ENCODE measurements at regions not wholly inside any gene's neighbourhood (a gene's known extent, or its start where the extent isn't known, plus 50 kb on each side); places are given as distances from the start of the nearest gene placed in this dataset.

DNA sequence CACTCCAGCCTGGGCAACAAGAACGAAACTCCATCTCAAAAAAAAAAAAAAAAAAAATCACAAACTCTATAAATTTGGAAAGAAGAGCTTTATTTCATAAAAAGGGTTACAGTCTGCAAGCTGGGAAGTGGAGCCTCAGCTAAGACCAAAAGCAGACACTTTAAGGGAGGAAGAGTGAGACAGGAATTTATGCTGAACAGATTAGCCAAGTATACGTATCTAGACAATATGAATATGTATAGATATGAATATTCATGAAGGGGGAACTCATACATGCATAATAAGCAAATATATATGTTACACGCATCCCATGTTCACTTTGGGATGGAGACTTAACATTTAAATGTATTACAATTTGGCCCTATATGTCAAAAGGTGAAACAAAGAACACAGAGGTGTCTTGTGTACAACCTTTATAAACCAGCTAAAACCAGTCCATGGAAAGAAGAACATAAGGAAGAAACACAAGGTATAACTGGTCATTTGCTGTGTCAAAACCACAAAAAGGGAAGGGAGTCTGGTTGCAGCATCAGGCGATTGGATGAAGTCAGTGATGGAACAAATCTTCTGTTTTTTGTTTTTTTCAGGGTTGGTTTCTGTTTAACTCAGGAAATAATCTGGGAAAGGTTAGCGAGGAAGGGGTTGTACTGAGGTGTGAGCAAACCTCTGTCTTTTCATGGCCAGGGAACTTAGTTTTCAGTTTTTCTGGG lies 130.0 kb upstream of the MAOA start:
- DNase-seq = no peak

DNA sequence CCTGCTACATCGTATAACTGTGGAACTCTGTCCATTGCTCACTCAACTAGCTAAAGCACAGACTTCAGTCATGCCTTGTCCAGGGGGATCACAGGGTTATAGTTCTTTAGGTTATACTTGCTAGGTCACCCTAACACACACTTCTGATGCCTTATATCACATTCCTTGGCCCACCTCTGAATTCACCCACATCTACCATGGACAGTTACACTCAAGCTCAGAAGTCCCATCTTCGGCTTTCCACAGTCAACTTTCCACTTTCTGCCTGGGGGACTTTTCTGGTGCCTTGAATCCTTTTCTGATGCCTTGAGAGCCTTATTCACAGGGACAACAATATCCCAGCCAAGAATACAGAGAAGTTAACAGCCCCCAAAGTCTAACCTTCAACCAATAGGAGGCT lies 129.2 kb upstream of the MAOA start:
- no peak for DNase-seq

- DNase-seq = no peak
These were observed 128.3 kb upstream of the MAOA start for GRCh38 chrX:43527801-43528200.

DNA sequence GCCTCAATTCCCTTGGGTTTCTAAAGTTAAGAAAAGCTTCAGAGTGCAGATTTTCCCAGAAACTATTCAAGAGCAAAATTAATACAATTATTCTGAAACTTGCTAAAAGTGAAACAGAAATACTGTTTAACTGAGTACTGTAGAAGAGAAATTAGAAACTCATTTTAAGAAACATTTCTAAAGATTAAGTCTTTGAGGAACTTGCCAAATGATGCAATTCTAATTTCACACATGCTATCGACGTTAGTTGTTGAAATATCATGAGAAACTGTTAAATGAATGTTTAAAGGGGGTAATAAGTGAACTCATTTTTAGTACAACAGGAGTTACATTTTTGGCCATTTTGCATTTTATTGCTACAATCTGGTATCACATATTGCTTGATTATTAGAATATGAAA lies 125.3 kb upstream of the MAOA start:
- DNase-seq = no peak

DNA sequence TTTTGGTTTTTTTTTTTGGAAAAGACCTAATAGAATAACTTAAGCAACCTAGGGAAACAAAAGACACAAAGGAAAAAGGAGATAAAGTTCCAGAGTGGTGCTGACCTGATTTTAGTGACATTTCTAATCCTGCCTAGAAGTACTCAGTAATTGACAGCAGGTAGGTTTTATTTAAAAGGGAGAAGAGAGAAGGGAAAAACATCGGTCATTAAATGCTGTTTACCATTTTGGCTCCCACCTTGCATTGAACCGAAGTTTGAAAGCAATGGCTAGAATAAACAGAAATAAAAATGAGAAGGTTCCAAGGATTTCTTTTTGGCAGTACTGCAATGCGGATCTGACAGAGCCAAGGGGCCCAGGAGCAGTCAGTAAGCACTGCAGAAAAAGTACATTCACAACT lies 115.8 kb upstream of the MAOA start:
- DNase-seq = no peak

DNA sequence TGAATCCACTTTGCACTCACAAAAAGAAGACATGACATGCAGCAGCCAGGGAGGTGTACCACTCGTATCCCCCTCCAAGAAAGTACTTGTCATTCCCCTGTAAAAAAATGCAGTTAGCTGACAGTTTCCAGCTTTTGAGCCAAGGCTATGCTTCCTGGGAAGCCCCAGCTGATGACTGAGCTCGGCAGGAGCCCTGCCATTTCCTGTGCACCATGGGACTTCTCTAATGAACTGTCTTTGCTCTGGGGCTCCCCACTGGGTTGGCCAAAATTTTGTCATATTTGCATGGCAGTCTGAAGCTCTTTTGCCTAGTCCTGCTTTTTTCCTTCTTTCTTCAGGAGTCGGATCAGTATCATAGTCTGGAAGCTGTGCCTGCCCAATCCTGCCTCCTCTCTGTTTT lies 104.5 kb upstream of the MAOA start:
- DNase-seq = no peak

- DNase-seq = no peak
These were observed 103.9 kb upstream of the MAOA start for GRCh38 chrX:43552156-43552555.

- no peak for DNase-seq
These were observed 103.4 kb upstream of the MAOA start for GRCh38 chrX:43552703-43553102.

DNA sequence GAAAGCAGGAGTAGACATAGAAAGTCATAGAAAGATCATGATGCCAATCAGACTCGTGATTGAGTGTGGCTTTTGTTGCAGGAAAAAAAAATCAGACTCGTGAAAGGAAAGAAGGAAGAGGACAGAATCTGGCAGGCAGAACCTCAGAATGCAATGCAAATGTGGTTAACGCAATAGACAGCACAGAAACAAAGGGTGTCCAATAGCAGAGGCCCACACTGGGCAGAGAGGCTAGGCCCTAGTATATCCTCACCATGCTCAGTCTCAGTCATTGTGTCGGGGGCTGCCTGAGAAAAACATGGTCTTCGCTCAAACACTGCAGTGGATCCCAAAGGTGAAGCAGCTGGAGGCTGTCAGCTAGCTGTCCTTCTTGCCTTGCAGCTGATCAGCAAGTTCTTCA lies 102.8 kb upstream of the MAOA start:
- DNase-seq = no peak

DNA sequence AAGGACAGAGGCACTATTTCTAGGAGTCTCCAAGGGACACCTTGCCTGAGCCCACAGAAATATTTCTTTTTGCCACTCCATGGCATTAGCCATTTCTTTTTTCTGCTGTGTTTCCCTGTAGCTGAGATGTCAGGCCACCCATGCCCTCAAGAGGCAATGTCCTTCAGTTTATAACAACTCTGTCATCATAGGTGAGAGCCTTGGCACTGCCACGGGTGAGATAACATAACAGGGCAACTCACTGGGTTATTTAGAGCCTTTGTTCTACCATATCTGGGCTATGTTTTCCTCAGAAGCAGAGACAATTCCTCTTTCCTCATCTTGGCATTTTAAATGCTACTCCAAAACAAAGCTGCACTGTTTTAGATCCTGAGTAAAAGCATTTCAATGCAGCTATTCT lies 99.9 kb upstream of the MAOA start:
- peak; percentile 0 for DNase-seq

DNA sequence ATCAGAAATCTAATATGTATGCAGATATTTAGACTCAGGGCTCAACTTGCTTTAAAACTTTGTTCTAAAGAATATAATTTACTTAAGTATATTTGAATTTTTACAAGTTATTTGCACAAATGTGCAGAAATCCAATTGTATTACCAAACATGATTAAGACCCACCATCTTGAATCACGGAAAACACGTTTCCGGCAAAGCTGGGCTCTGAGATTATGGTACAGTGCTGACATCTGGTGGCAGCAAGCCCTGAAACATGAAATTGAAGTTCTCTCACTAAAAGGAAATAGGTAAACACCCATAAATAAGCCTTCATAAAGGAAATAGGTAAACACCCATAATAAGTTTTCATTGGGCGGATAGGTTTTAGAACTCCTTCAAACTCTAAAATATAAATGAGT lies 98.3 kb upstream of the MAOA start:
- peak; percentile 10 for DNase-seq

GRCh38 chrX:43559644-43560043 lies 96.5 kb upstream of the MAOA start:
- peak; percentile 31 for DNase-seq

- peak; percentile 38 for DNase-seq
These were observed 95.7 kb upstream of the MAOA start for GRCh38 chrX:43560247-43560946.

DNA sequence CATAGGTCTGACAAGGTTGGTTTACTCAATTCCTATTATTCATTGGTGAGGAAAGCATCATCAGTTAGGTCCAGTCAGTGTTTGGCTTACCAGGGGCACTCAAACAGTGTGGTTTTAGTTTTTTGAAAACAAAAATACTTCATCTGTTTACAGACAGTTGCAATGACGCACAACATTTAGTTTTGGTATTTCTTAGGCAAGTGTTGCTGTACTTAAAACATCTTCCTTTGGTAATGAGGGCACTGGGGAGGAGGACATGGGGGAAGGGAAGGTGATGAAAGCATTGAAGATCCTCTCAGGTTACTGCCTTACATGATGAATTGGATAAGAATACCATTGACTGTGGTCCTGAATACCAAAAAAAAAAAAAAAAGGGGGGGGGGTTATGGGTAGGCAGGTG lies 93.7 kb upstream of the MAOA start:
- no peak for DNase-seq

- DNase-seq = no peak
These were observed 91.1 kb upstream of the MAOA start for GRCh38 chrX:43564953-43565352.

DNA sequence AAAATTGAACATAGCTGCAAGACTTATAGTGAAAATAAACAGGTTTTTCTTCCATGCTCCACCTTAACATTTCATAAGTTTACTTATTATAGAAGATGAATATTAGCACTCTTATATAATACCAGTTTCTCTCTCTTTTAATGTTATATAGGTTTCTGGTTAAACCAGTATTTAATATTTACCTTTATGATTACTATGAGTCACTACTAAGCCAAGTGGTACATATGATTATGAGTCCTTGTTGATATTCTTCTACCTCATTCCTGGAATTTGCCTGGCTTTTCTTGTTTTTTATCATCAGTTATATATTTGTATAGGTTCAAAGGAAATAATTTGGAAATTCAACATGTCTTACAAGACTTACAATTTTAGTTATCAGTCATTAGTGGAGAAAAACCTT lies 89.9 kb upstream of the MAOA start:
- no peak for DNase-seq

DNA sequence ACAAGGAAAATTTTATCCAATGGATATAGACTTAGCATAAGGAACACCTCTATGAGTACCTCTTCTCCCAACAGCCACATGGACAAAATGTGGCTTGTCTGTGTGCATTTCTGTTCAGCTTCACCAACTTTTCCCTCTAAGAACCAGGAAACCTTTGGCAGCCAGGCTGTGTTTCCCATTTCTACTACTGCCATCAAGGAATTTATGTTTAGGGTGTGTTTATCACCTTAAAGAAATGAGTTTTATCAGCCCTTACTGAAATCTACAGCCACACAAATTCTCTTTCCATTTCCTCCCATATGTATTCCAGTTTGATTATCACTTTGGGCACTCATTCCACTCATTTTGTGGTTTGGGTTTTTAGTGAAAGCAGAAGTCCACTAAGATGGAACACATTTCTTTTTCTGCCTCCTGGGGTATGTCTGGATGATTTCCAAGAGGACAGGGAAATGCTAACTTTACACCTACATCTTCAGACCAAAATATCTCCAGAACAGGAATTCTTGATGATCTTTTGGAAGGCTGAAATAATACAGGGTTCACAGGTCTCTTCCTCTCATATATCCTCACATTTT lies 82.6 kb upstream of the MAOA start:
- DNase-seq = no peak

DNA sequence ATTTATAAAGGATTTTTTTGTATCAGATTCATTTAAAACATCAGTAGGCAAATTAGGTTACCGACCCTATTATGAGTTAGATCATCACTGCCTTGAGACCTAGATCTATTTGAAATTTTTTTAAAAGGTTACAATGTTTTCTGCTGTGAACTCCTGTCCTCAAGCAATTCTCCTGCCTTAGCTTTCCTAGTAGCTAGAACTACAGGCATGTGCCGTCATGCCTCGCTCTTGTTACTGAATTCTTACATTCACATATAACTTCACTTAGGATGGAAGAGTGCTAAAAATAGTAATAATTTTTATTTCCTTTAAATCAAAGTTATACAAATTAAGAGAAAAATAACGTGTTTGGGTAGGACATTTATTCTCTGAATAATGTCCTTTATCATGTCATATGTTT lies 75.5 kb upstream of the MAOA start:
- DNase-seq = no peak

DNA sequence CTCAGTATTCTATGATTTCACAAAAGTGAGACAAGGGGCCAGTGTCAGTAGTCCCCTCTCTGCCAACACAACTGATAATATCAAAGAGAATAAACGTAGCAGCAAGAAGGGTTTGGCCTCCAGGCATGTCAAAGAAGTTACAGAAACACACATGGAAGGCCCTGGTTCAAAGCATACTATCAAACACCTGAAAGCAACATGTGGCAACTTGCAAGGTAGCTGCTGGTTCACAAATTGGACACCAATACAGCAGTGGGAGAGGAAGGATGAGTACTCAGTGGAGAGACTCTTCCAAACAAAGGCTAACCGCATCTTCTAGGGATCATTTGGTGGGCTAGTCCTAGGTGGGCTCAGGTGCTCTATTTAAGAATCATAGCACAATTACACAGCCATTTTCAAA lies 74.9 kb upstream of the MAOA start:
- no peak for DNase-seq

DNA sequence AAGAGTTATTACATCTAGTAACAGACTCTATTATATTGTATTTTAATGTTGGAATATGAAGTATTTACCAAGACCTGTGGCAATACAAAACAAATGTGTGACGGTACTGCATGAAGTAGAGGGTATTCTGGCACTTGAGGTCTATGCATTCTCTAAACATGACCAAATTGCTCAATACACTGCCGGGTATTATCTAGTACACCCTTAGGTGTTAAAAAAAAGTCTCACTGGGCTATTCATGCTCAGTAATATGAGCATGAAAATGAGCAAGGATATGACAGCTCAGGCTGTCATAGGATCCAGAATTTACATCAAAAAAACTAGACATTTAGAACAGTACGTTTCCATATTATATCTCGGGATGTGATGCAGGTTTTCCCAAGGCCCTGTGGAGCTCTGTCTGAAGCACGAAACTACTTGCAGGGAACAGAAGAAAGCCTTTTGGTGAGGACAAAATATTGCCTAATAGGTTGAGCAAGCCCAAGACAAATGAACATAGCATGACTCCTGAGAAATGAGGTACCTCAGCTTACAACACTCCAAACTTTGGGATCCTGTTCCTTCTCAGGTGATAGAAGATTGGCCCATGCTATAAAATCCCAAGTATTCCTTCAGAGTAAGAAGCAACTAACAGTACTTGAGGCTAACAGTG lies 74.1 kb upstream of the MAOA start:
- no peak for DNase-seq

DNA sequence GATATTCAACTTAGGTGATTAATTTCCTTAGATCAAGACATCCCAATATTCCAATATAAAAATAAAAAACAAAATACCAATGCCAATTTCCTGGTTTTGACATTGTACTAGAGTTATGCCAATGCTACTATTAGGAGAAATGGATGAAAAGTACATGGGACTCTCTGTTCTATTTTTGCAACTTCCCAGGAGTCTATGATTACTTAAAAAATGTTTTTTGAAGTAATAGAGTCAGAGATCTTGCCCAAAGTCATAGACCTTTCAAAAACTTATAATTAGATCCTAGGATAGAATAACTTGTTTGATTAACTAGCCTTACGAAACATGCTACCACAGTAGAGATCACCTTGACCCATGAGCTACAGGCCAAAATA lies 73.6 kb upstream of the MAOA start:
- no peak for DNase-seq

- DNase-seq = no peak
These were observed 70.2 kb upstream of the MAOA start for GRCh38 chrX:43585922-43586321.

DNA sequence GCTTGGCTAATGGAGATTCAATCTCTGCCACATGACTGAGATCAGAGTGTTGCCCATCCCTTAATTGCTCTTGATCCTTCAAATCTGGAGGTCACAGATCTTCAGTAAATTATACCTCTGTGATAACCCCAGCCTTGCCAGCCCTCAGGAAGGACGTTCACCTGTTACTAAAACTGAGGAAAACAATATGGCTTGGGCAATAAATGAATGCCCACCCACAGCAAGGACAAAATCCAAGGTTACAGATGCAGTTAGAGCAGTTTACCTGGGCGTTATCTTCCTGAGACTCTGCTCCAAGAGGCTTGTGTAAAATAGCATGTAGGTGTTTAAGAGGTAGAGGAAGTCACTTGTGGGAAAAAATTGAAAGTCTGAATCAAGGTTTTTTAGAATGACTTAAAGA lies 69.3 kb upstream of the MAOA start:
- DNase-seq = no peak

DNA sequence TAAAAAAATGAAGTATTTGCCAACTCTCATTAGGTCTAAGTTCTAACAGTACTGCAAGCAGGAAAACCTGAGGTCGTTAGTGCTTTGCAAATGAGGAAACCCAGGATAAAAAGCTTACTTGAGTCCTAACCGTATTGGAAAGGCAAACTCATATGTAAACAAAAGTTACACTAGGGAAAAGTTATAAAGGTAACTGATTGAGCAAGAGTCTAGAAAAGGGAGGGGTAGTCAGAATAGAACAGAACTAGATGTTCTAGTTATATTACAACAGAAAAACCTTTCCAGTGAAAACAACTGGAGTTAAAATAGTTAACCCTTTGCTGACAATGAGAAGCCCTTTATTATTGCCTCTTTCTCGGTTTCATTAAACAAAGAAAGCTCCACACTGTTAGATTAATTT lies 66.4 kb upstream of the MAOA start:
- DNase-seq = no peak
